ENCODE measurements at regions not wholly inside any gene's neighbourhood (a gene's known extent, or its start where the extent isn't known, plus 50 kb on each side); places are given as distances from the start of the nearest gene placed in this dataset.

DNA sequence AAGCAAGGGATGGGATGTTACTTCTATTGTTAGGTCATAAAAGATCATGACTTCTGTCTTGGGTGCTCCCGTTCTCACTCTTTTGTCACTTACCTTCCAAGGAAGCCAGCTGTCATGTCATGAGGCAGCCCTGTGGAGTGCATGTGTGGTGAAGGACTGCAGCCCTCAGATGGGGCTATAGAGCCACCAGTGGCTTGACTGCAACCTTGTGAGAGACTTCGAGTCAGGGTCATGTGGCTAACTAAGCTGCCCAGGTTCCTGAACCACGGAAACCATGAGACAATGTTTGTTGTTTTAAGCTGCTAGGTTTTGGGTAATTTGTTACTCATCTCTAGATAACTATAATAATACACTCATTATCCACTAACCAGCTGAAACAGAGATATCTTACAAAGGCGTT, 477.1 kb downstream of the BTBD3 start:
- WGBS: 47% methylated on average over 4 of the region's 4 CpGs
- TF ChIP-seq POLR2A (IDR thresholded peaks at IDR 0.05; ENCODE audit: low read depth) (no peak), EP300 (IDR thresholded peaks at IDR 0.05) (no peak), POLR2AphosphoS5 (IDR thresholded peaks at IDR 0.05) (no peak)
- TF ChIP-seq, protein P1, sequence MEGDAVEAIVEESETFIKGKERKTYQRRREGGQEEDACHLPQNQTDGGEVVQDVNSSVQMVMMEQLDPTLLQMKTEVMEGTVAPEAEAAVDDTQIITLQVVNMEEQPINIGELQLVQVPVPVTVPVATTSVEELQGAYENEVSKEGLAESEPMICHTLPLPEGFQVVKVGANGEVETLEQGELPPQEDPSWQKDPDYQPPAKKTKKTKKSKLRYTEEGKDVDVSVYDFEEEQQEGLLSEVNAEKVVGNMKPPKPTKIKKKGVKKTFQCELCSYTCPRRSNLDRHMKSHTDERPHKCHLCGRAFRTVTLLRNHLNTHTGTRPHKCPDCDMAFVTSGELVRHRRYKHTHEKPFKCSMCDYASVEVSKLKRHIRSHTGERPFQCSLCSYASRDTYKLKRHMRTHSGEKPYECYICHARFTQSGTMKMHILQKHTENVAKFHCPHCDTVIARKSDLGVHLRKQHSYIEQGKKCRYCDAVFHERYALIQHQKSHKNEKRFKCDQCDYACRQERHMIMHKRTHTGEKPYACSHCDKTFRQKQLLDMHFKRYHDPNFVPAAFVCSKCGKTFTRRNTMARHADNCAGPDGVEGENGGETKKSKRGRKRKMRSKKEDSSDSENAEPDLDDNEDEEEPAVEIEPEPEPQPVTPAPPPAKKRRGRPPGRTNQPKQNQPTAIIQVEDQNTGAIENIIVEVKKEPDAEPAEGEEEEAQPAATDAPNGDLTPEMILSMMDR (IDR thresholded peaks at IDR 0.05): no peak

DNA sequence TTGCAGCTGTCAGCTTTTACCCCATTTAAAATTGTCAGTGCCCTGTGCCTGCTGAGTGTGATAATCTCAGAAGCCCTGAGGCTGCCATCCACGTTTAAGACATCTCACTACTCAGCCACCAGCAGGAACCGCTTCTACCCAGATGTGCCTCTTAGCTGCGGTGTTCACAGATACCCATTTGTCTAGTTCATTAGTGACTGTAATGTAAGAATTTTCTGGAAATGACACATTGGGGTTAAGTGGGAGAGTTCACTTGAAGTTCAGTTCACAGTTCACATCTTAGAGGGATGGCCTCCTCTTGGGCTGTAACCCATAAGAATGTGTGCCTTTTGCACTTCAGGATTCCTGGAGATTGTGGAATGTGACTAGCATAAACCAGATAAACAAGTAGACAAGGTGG, 477.7 kb downstream of the BTBD3 start:
- WGBS: 74% methylated on average over 3 of the region's 3 CpGs
- intact Hi-C loops (cut with DNase I): no loop called here
- no peak for TF ChIP-seq POLR2A (IDR thresholded peaks at IDR 0.05; ENCODE audit: low read depth)
- TF ChIP-seq POLR2AphosphoS5 (IDR thresholded peaks at IDR 0.05): no peak
- TF ChIP-seq, protein P1 (IDR thresholded peaks at IDR 0.05): no peak
- no peak for TF ChIP-seq EP300 (IDR thresholded peaks at IDR 0.05)
- Histone ChIP-seq H3K36me3 (no peaks in the 10 kb centered on the region), H3K9me3 (no peaks in the 10 kb centered on the region), H3K4me1 (no peaks in the 10 kb centered on the region), H3K4me3 (no peak overlapping the region), H3K27me3 (no peaks in the 10 kb centered on the region), H3K27ac (replicated peaks in 1 of 4) (no peak overlapping the region)
- DNase-seq (ENCODE audit: extremely low spot score): no peak

More for the DNA sequence above, 477.1 kb downstream of the BTBD3 start:
- intact Hi-C loops (cut with DNase I): no loop called here
- no peaks in the 10 kb centered on the region for H3K4me1 ChIP-seq
- no peaks in the 10 kb centered on the region for H3K36me3 ChIP-seq
- no peak for DNase-seq (ENCODE audit: extremely low spot score)
- H3K4me3 ChIP-seq: no peak overlapping the region
- H3K27ac ChIP-seq (replicated peaks in 1 of 4): no peak overlapping the region
- H3K27me3 ChIP-seq: no peaks in the 10 kb centered on the region
- no peaks in the 10 kb centered on the region for H3K9me3 ChIP-seq

DNA sequence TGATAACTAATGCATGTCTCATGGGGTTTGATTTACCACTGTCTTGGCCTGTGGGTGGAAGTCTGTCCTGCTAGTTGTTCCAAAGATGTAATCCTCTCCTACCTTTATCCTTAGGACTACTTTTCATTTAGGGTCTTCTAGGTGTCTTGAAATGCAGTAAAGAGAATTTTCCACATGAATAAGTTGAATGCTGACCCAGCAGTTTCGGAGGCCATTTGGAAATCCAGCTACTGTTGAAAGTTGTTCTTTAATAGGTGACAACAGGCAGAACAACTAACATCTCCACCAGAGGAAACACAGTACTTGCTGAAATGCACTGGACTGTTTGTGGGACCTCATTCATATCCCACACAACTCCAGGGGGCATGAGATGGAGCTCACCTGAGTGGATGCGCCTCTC, 478.1 kb downstream of the BTBD3 start:
- 89% methylated on average over 2 of the region's 2 CpGs for WGBS
- Histone ChIP-seq H3K36me3 (no peaks in the 10 kb centered on the region), H3K4me1 (no peaks in the 10 kb centered on the region), H3K27ac (replicated peaks in 1 of 4) (no peak overlapping the region), H3K27me3 (no peaks in the 10 kb centered on the region), H3K9me3 (no peaks in the 10 kb centered on the region), H3K4me3 (no peak overlapping the region)
- TF ChIP-seq POLR2A (IDR thresholded peaks at IDR 0.05; ENCODE audit: low read depth): no peak
- TF ChIP-seq, protein P1 (IDR thresholded peaks at IDR 0.05): no peak
- intact Hi-C loops (cut with DNase I): no loop called here
- DNase-seq (ENCODE audit: extremely low spot score): no peak

DNA sequence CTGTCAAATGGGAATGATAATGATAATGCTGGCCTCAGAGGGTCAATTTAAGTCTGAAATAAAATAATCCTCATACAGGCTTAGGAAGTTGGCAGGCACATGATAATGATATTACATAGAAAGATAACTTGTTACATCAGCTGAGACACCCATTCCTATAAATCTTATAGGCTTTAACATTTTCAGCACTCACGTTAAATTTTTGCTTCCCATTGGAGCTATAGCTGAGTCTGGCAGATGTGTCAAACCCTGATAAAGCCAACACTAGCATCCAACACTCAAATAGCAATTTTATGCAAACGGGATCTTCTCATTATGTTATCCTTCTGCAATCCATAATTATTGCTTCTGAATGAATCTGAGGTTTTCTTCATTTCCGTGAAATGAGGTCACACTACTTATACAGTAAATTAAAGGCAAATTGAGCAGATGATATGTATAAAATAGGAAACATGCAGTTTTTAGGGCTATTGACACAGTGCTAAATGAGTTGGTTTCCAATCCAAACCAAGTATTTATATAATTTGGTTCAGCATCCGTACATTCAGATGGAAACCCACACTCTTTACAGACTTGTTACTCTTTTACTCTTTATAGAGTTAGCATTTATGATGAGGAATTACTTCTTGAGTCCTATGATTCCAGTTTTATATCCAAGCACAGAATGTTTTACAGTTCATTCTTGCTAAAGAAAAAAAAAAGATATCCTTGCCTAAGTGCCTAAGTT, 481.6 kb downstream of the BTBD3 start:
- intact Hi-C loops (cut with DNase I): no loop called here
- H3K27ac ChIP-seq (replicated peaks in 1 of 4): no peak overlapping the region
- DNase-seq (ENCODE audit: extremely low spot score): no peak
- no peak for TF ChIP-seq POLR2A (IDR thresholded peaks at IDR 0.05; ENCODE audit: low read depth)
- no peaks in the 10 kb centered on the region for H3K4me1 ChIP-seq
- H3K27me3 ChIP-seq: no peaks in the 10 kb centered on the region
- H3K4me3 ChIP-seq: no peak overlapping the region
- 78% methylated on average over 4 of the region's 4 CpGs for WGBS
- no peaks in the 10 kb centered on the region for H3K36me3 ChIP-seq
- no peaks in the 10 kb centered on the region for H3K9me3 ChIP-seq

DNA sequence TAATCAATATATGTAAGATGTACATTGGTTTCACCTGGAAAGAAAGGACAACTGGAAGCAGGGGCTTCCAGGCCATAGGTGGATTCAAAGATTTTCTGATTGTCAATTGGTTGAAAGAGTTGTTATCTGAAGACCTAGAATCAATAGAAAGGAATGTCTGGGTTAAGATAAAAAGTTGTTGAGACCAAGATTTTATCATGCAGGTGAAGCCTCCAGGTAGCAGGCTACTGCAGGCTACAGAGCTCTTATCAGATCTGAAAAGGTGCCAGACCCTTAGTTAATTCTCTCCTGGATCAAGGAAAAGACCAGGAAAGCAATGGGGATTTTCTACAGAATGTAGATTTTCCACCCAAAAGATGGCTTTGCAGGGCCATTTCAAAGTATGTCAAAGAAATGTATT, 487.2 kb downstream of the BTBD3 start:
- no peak overlapping the region for H3K4me3 ChIP-seq
- H3K27me3 ChIP-seq: no peaks in the 10 kb centered on the region
- DNase-seq (ENCODE audit: extremely low spot score): no peak
- no peaks in the 10 kb centered on the region for H3K36me3 ChIP-seq
- H3K9me3 ChIP-seq: peaks cover 0 to 45% (median 32%) of the 10 kb centered on the region in 4 donors
- intact Hi-C loops (cut with DNase I): no loop called here
- H3K4me1 ChIP-seq: no peaks in the 10 kb centered on the region
- TF ChIP-seq POLR2A (IDR thresholded peaks at IDR 0.05; ENCODE audit: low read depth) (no peak), POLR2AphosphoS5 (IDR thresholded peaks at IDR 0.05) (no peak), EP300 (IDR thresholded peaks at IDR 0.05) (no peak)
- TF ChIP-seq, protein P1 (IDR thresholded peaks at IDR 0.05): no peak
- no peak overlapping the region for H3K27ac ChIP-seq (replicated peaks in 1 of 4)
